ENCODE measurements at regions not wholly inside any gene's neighbourhood (a gene's known extent, or its start where the extent isn't known, plus 50 kb on each side); places are given as distances from the start of the nearest gene placed in this dataset.

DNA sequence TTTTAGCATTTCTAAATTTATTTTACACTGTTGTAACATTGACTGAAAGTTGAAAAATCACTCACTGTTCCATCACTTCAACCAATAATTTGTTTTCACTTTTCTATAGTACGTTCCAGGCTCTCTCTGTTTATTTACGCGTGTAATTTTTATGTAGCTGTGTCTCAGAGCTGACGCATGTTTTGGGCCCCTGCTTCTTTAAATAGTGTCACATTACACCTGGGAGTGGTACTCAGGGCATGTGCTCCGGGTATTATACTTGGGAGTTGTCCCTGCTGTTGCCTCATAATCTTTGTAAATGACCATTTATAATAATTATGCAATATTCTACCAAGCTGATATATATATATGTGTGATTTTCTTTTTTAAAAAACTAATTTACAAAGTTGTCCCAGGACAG, 132.8 kb upstream of the CPM start:
- no peak for TF ChIP-seq CTCF (IDR thresholded peaks at IDR 0.05; ENCODE audit: low read depth, low read length)
- TF ChIP-seq EZH2phosphoT487 (IDR thresholded peaks at IDR 0.05; ENCODE audit: low read depth): no peak
- Histone ChIP-seq H3K79me2 (ENCODE audit: low read length) (no peaks in the 10 kb centered on the region), H3K9ac (ENCODE audit: low read length) (no peak overlapping the region), H3K36me3 (replicated peaks; ENCODE audit: low read depth, low read length) (no peaks in the 10 kb centered on the region), H2AFZ (ENCODE audit: low read depth, low read length) (no peak overlapping the region), H3K4me3 (ENCODE audit: low read length) (no peak overlapping the region), H3K9me3 (ENCODE audit: insufficient read depth, low read length) (no peaks in the 10 kb centered on the region), H3K4me1 (ENCODE audit: low read length) (peaks cover 15% of the 10 kb centered on the region), H4K20me1 (ENCODE audit: insufficient read depth, low read length) (no peaks in the 10 kb centered on the region), H3K27me3 (ENCODE audit: low read depth, low read length) (no peaks in the 10 kb centered on the region), H3K4me2 (ENCODE audit: low read length) (no peak overlapping the region), H3K27ac (ENCODE audit: low read length) (no peak overlapping the region)

GRCh38 chr12:69066492-69067373, 133.8 kb upstream of the CPM start:
- H3K4me2 ChIP-seq (ENCODE audit: low read length): no peak overlapping the region
- H3K27ac ChIP-seq (ENCODE audit: low read length): no peak overlapping the region
- H3K9ac ChIP-seq (ENCODE audit: low read length): no peak overlapping the region
- no peaks in the 10 kb centered on the region for H3K36me3 ChIP-seq (replicated peaks; ENCODE audit: low read depth, low read length)
- TF ChIP-seq CTCF (IDR thresholded peaks at IDR 0.05; ENCODE audit: low read depth, low read length) (no peak), EZH2phosphoT487 (IDR thresholded peaks at IDR 0.05; ENCODE audit: low read depth) (no peak)
- peaks cover 15% of the 10 kb centered on the region for H3K4me1 ChIP-seq (ENCODE audit: low read length)
- H3K4me3 ChIP-seq (ENCODE audit: low read length): no peak overlapping the region
- H3K79me2 ChIP-seq (ENCODE audit: low read length): no peaks in the 10 kb centered on the region
- no peaks in the 10 kb centered on the region for H3K27me3 ChIP-seq (ENCODE audit: low read depth, low read length)
- no peak overlapping the region for H2AFZ ChIP-seq (ENCODE audit: low read depth, low read length)
- H3K9me3 ChIP-seq (ENCODE audit: insufficient read depth, low read length): no peaks in the 10 kb centered on the region
- no peaks in the 10 kb centered on the region for H4K20me1 ChIP-seq (ENCODE audit: insufficient read depth, low read length)

DNA sequence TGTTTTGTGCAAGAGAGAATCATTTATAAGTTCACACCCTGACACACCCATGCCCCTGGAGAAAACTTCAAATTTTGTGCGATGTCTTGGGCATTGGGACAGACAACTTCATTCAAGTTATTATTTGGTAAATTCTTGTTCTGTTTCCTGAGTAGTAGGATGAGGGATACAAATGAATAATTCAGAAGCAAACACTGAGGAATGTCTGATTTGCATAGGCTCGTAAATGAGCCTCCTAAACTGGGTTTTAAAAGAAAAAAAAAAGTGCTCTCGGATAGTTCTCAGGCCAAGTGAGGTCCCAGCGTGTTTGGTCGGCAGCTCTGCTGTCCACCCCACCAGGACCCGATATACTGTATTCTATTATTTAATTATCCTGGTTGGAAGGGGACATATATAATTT, 134.7 kb upstream of the CPM start:
- H3K9ac ChIP-seq (ENCODE audit: low read length): no peak overlapping the region
- no peaks in the 10 kb centered on the region for H3K9me3 ChIP-seq (ENCODE audit: insufficient read depth, low read length)
- no peaks in the 10 kb centered on the region for H3K27me3 ChIP-seq (ENCODE audit: low read depth, low read length)
- TF ChIP-seq CTCF (IDR thresholded peaks at IDR 0.05; ENCODE audit: low read depth, low read length) (no peak), EZH2phosphoT487 (IDR thresholded peaks at IDR 0.05; ENCODE audit: low read depth) (no peak)
- H3K4me3 ChIP-seq (ENCODE audit: low read length): no peak overlapping the region
- H3K4me2 ChIP-seq (ENCODE audit: low read length): no peak overlapping the region
- no peaks in the 10 kb centered on the region for H3K36me3 ChIP-seq (replicated peaks; ENCODE audit: low read depth, low read length)
- H4K20me1 ChIP-seq (ENCODE audit: insufficient read depth, low read length): no peaks in the 10 kb centered on the region
- no peak overlapping the region for H2AFZ ChIP-seq (ENCODE audit: low read depth, low read length)
- H3K27ac ChIP-seq (ENCODE audit: low read length): no peak overlapping the region
- H3K4me1 ChIP-seq (ENCODE audit: low read length): peaks cover 15% of the 10 kb centered on the region
- H3K79me2 ChIP-seq (ENCODE audit: low read length): no peaks in the 10 kb centered on the region

- H3K4me1 ChIP-seq (ENCODE audit: low read length): peaks cover 15% of the 10 kb centered on the region
- no peaks in the 10 kb centered on the region for H4K20me1 ChIP-seq (ENCODE audit: insufficient read depth, low read length)
- no peak overlapping the region for H3K9ac ChIP-seq (ENCODE audit: low read length)
- no peaks in the 10 kb centered on the region for H3K36me3 ChIP-seq (replicated peaks; ENCODE audit: low read depth, low read length)
- no peaks in the 10 kb centered on the region for H3K9me3 ChIP-seq (ENCODE audit: insufficient read depth, low read length)
- no peak for TF ChIP-seq EZH2phosphoT487 (IDR thresholded peaks at IDR 0.05; ENCODE audit: low read depth)
- TF ChIP-seq CTCF (IDR thresholded peaks at IDR 0.05; ENCODE audit: low read depth, low read length): no peak
- no peaks in the 10 kb centered on the region for H3K79me2 ChIP-seq (ENCODE audit: low read length)
- no peak overlapping the region for H3K27ac ChIP-seq (ENCODE audit: low read length)
- peak overlapping the region; percentile 27; the same call in 1 of the 2 replicates for H2AFZ ChIP-seq (ENCODE audit: low read depth, low read length)
- no peaks in the 10 kb centered on the region for H3K27me3 ChIP-seq (ENCODE audit: low read depth, low read length)
- H3K4me3 ChIP-seq (ENCODE audit: low read length): no peak overlapping the region
- H3K4me2 ChIP-seq (ENCODE audit: low read length): peak overlapping the region; percentile 13
Observed at GRCh38 chr12:69068448-69068847, 135.5 kb upstream of the CPM start.

Data from OCI-LY3 (cell line).